Right lobe of liver (tissue), 6 donors: ENCODE measurements at regions not wholly inside any gene's neighbourhood (a gene's known extent, or its start where the extent isn't known, plus 50 kb on each side); places are given as distances from the start of the nearest gene placed in this dataset.

Experiments
- ATAC-seq, 4 donors: fragments of 200-7000 bp; cut with Tn5 transposase; one replicate each; pipeline ENCODE4 v1.9.1; 2020; ENCODE audit warnings: mild to moderate bottlenecking in 4 of 4, moderate library complexity in 4 of 4
- DNase-seq, 3 donors: peaks; one replicate each; pipeline ENCODE4 v3.0.0-alpha.2; 2020
- H3K27ac ChIP-seq, 3 donors: fragments of 200-600 bp; one replicate each; pipeline ENCODE4 v1.8.0; 2022
- H3K27me3 ChIP-seq, 2 donors: fragments of 200-600 bp; one replicate each; pipeline ENCODE4 v1.8.0; 2022
- H3K36me3 ChIP-seq, 4 donors: fragments of 200-600 bp; sonication (generic) in 1 of 4; one replicate each; pipeline versions ENCODE4 v1.5.1 to v1.8.0; 2017 to 2022; ENCODE audit warnings: control low read depth in 1 of 4
- H3K4me1 ChIP-seq, 4 donors: fragments of 200-600 bp; sonication (generic) in 1 of 4; one replicate each; pipeline versions ENCODE4 v1.5.1 to v1.8.0; 2017 to 2022; ENCODE audit warnings: control low read depth in 1 of 4
- H3K4me3 ChIP-seq, 3 donors: fragments of 200-600 bp; one replicate each; pipeline ENCODE4 v1.8.0; 2022
- H3K9me3 ChIP-seq, 4 donors: fragments of 200-600 bp; sonication (generic) in 1 of 4; one replicate each; pipeline versions ENCODE4 v1.5.1 to v1.8.0; 2017 to 2022; ENCODE audit warnings: control low read depth in 1 of 4
- CTCF ChIP-seq, 4 donors: fragments of 200-600 bp in 3 of 4; fragments of 450-650 bp in 1 of 4; IDR thresholded peaks; one replicate each; pipeline versions ENCODE4 v1.5.1 to v1.8.0; 2016 to 2022; ENCODE audit warnings: antibody characterized with exemption in 4 of 4, mild to moderate bottlenecking in 2 of 4
- POLR2A ChIP-seq: fragments of 450-650 bp; IDR thresholded peaks from one replicate; pipeline ENCODE4 v1.6.1; 2017; ENCODE audit warnings: antibody characterized with exemption, mild to moderate bottlenecking
- WGBS: methylation state at CpG from one replicate; pipeline ENCODE4 v1.1.6; 2018; ENCODE audit warnings: low coverage, low lambda C conversion rate; ENCODE audit not compliant: insufficient coverage; ENCODE audit errors: missing lambda C conversion rate; 5-methylcytosine and 5-hydroxymethylcytosine counted together
- intact Hi-C, 2 donors: fragments of 100-400 bp; cut with DNase I; formaldehyde crosslinking; loops; one replicate each; pipeline versions ENCODE4 v1.11.2 to v1.14.1; 2022
- donor health status: DM: no; HTN: yes; CAD: no.
- donor health status: DM: no; HTN: no; CAD: no.
- donor health status: DM: no; HTN: no; CAD: no.
- donor health status: DM: no; HTN: yes; CAD: no.
- donor health status: DM: no; HTN: yes; CAD: no.

GRCh38 chr1:229717786-229718576 is 91.9 kb downstream of the URB2 start:
- Histone ChIP-seq H3K27ac (no peak overlapping the region), H3K36me3 (no peaks in the 10 kb centered on the region), H3K4me1 (no peaks in the 10 kb centered on the region), H3K4me3 (no peak overlapping the region), H3K9me3 (no peaks in the 10 kb centered on the region), H3K27me3 (no peaks in the 10 kb centered on the region)
- TF ChIP-seq CTCF (IDR thresholded peaks at IDR 0.05) (no peak), POLR2A (no peak)
- 72% methylated on average over 6 of the region's 7 CpGs for WGBS
- peak in 2 of 4 donors; percentile 34 to 63 for ATAC-seq
- DNase-seq, result no peak
- intact Hi-C loops, result no loop called here

GRCh38 chr1:229726061-229726460 is 100.0 kb downstream of the URB2 start:
- DNase-seq, result no peak
- intact Hi-C loops, result no loop called here
- H3K27ac ChIP-seq, result no peak overlapping the region
- no peak for ATAC-seq
- no peaks in the 10 kb centered on the region for H3K9me3 ChIP-seq
- TF ChIP-seq CTCF (IDR thresholded peaks at IDR 0.05) (no peak), POLR2A (no peak)
- WGBS, result 42% methylated on average over 3 of the region's 3 CpGs
- H3K36me3 ChIP-seq, result no peaks in the 10 kb centered on the region
- H3K4me3 ChIP-seq, result no peak overlapping the region
- no peaks in the 10 kb centered on the region for H3K4me1 ChIP-seq
- no peaks in the 10 kb centered on the region for H3K27me3 ChIP-seq

- Histone ChIP-seq H3K9me3 (no peaks in the 10 kb centered on the region), H3K4me3 (no peak overlapping the region), H3K4me1 (no peaks in the 10 kb centered on the region), H3K27ac (no peak overlapping the region), H3K36me3 (no peaks in the 10 kb centered on the region), H3K27me3 (no peaks in the 10 kb centered on the region)
- DNase-seq (no peak), ATAC-seq (no peak)
- TF ChIP-seq POLR2A, result no peak
- no peak for TF ChIP-seq CTCF (IDR thresholded peaks at IDR 0.05)
- intact Hi-C loops, result no loop called here
These were observed 103.9 kb downstream of the URB2 start for GRCh38 chr1:229729916-229730315.

- Histone ChIP-seq H3K36me3 (no peaks in the 10 kb centered on the region), H3K27ac (no peak overlapping the region), H3K4me1 (no peaks in the 10 kb centered on the region), H3K9me3 (no peaks in the 10 kb centered on the region), H3K27me3 (no peaks in the 10 kb centered on the region), H3K4me3 (no peak overlapping the region)
- intact Hi-C loops, result no loop called here
- WGBS, result 79% methylated on average over 1 of the region's 1 CpG
- ATAC-seq (no peak), DNase-seq (no peak)
- TF ChIP-seq CTCF (IDR thresholded peaks at IDR 0.05) (no peak), POLR2A (no peak)
These were observed 104.5 kb downstream of the URB2 start for GRCh38 chr1:229730573-229730972.
